ENCODE measurements at regions not wholly inside any gene's neighbourhood (a gene's known extent, or its start where the extent isn't known, plus 50 kb on each side); places are given as distances from the start of the nearest gene placed in this dataset.
"Not testable (repeated sequence)": the region's sequence is repeated elsewhere in the genome, so short reads cannot be mapped to it uniquely, and the experiment has no call there.

GRCh38 chr7:55698607-55699449, 126.5 kb upstream of the VOPP1 start:
- H3K36me3 ChIP-seq (ENCODE audit: insufficient read depth, low read length); H3K9ac ChIP-seq (ENCODE audit: low read depth, low read length); H3K27me3 ChIP-seq (ENCODE audit: insufficient read depth, low read length); H3K27ac ChIP-seq (ENCODE audit: low read depth, low read length); H3K4me1 ChIP-seq (ENCODE audit: insufficient read depth, low read length); H3K4me3 ChIP-seq (ENCODE audit: low read length); H3K9me3 ChIP-seq (ENCODE audit: insufficient read depth, low read depth, low read length): not testable (repeated sequence)
- 98% methylated on average over 8 of the region's 14 CpGs for whole genome bisulfite sequencing

GRCh38 chr7:55695893-55696701, 123.8 kb upstream of the VOPP1 start:
- not testable (repeated sequence) for H3K9me3 ChIP-seq (ENCODE audit: insufficient read depth, low read depth, low read length); H3K4me1 ChIP-seq (ENCODE audit: insufficient read depth, low read length); H3K27me3 ChIP-seq (ENCODE audit: insufficient read depth, low read length); H3K4me3 ChIP-seq (ENCODE audit: low read length); H3K9ac ChIP-seq (ENCODE audit: low read depth, low read length); H3K27ac ChIP-seq (ENCODE audit: low read depth, low read length); H3K36me3 ChIP-seq (ENCODE audit: insufficient read depth, low read length)
- 93% methylated on average over 5 of the region's 6 CpGs for WGBS

GRCh38 chr7:55694484-55694883, 122.2 kb upstream of the VOPP1 start:
- not testable (repeated sequence) for H3K9ac ChIP-seq (ENCODE audit: low read depth, low read length); H3K4me3 ChIP-seq (ENCODE audit: low read length); H3K27ac ChIP-seq (ENCODE audit: low read depth, low read length); H3K9me3 ChIP-seq (ENCODE audit: insufficient read depth, low read depth, low read length); H3K4me1 ChIP-seq (ENCODE audit: insufficient read depth, low read length); H3K27me3 ChIP-seq (ENCODE audit: insufficient read depth, low read length); H3K36me3 ChIP-seq (ENCODE audit: insufficient read depth, low read length)
- WGBS, result 91% methylated on average over 5 of the region's 5 CpGs

GRCh38 chr7:55688684-55689681, 116.7 kb upstream of the VOPP1 start:
- not testable (repeated sequence) for H3K4me3 ChIP-seq (ENCODE audit: low read length); H3K27ac ChIP-seq (ENCODE audit: low read depth, low read length); H3K27me3 ChIP-seq (ENCODE audit: insufficient read depth, low read length); H3K9me3 ChIP-seq (ENCODE audit: insufficient read depth, low read depth, low read length); H3K36me3 ChIP-seq (ENCODE audit: insufficient read depth, low read length); H3K4me1 ChIP-seq (ENCODE audit: insufficient read depth, low read length); H3K9ac ChIP-seq (ENCODE audit: low read depth, low read length)
- 56% methylated on average over 15 of the region's 17 CpGs for WGBS

- not testable (repeated sequence) for H3K9ac ChIP-seq (ENCODE audit: low read depth, low read length); H3K9me3 ChIP-seq (ENCODE audit: insufficient read depth, low read depth, low read length); H3K4me1 ChIP-seq (ENCODE audit: insufficient read depth, low read length); H3K4me3 ChIP-seq (ENCODE audit: low read length); H3K27me3 ChIP-seq (ENCODE audit: insufficient read depth, low read length); H3K36me3 ChIP-seq (ENCODE audit: insufficient read depth, low read length); H3K27ac ChIP-seq (ENCODE audit: low read depth, low read length)
- 89% methylated on average over 3 of the region's 3 CpGs for WGBS
Measured at GRCh38 chr7:55688261-55688660, 116.0 kb upstream of the VOPP1 start.

GRCh38 chr7:55687252-55687651, 115.0 kb upstream of the VOPP1 start:
- not testable (repeated sequence) for H3K4me3 ChIP-seq (ENCODE audit: low read length); H3K36me3 ChIP-seq (ENCODE audit: insufficient read depth, low read length); H3K27ac ChIP-seq (ENCODE audit: low read depth, low read length); H3K27me3 ChIP-seq (ENCODE audit: insufficient read depth, low read length); H3K9me3 ChIP-seq (ENCODE audit: insufficient read depth, low read depth, low read length); H3K9ac ChIP-seq (ENCODE audit: low read depth, low read length); H3K4me1 ChIP-seq (ENCODE audit: insufficient read depth, low read length)
- 100% methylated on average over 2 of the region's 5 CpGs for WGBS

- not testable (repeated sequence) for H3K27me3 ChIP-seq (ENCODE audit: insufficient read depth, low read length); H3K36me3 ChIP-seq (ENCODE audit: insufficient read depth, low read length); H3K27ac ChIP-seq (ENCODE audit: low read depth, low read length); H3K4me1 ChIP-seq (ENCODE audit: insufficient read depth, low read length); H3K4me3 ChIP-seq (ENCODE audit: low read length); H3K9ac ChIP-seq (ENCODE audit: low read depth, low read length); H3K9me3 ChIP-seq (ENCODE audit: insufficient read depth, low read depth, low read length)
- 96% methylated on average over 6 of the region's 7 CpGs for WGBS
Measured at GRCh38 chr7:55686771-55687170, 114.5 kb upstream of the VOPP1 start.

GRCh38 chr7:55683501-55683900, 111.2 kb upstream of the VOPP1 start:
- H3K36me3 ChIP-seq (ENCODE audit: insufficient read depth, low read length); H3K4me3 ChIP-seq (ENCODE audit: low read length); H3K27ac ChIP-seq (ENCODE audit: low read depth, low read length); H3K27me3 ChIP-seq (ENCODE audit: insufficient read depth, low read length); H3K4me1 ChIP-seq (ENCODE audit: insufficient read depth, low read length); H3K9me3 ChIP-seq (ENCODE audit: insufficient read depth, low read depth, low read length); H3K9ac ChIP-seq (ENCODE audit: low read depth, low read length): not testable (repeated sequence)
- 85% methylated on average over 9 of the region's 9 CpGs for WGBS

GRCh38 chr7:55675589-55675988, 103.3 kb upstream of the VOPP1 start:
- not testable (repeated sequence) for H3K36me3 ChIP-seq (ENCODE audit: insufficient read depth, low read length); H3K9me3 ChIP-seq (ENCODE audit: insufficient read depth, low read depth, low read length); H3K4me1 ChIP-seq (ENCODE audit: insufficient read depth, low read length); H3K27ac ChIP-seq (ENCODE audit: low read depth, low read length); H3K9ac ChIP-seq (ENCODE audit: low read depth, low read length); H3K4me3 ChIP-seq (ENCODE audit: low read length); H3K27me3 ChIP-seq (ENCODE audit: insufficient read depth, low read length)
- 86% methylated on average over 1 of the region's 1 CpG for WGBS

- H3K27ac ChIP-seq (ENCODE audit: low read depth, low read length); H3K9ac ChIP-seq (ENCODE audit: low read depth, low read length); H3K36me3 ChIP-seq (ENCODE audit: insufficient read depth, low read length); H3K27me3 ChIP-seq (ENCODE audit: insufficient read depth, low read length); H3K4me1 ChIP-seq (ENCODE audit: insufficient read depth, low read length); H3K4me3 ChIP-seq (ENCODE audit: low read length); H3K9me3 ChIP-seq (ENCODE audit: insufficient read depth, low read depth, low read length): not testable (repeated sequence)
Measured at GRCh38 chr7:55673525-55673924, 101.2 kb upstream of the VOPP1 start.

- not testable (repeated sequence) for H3K36me3 ChIP-seq (ENCODE audit: insufficient read depth, low read length); H3K9ac ChIP-seq (ENCODE audit: low read depth, low read length); H3K27ac ChIP-seq (ENCODE audit: low read depth, low read length); H3K4me3 ChIP-seq (ENCODE audit: low read length); H3K27me3 ChIP-seq (ENCODE audit: insufficient read depth, low read length); H3K9me3 ChIP-seq (ENCODE audit: insufficient read depth, low read depth, low read length); H3K4me1 ChIP-seq (ENCODE audit: insufficient read depth, low read length)
- WGBS, result no CpG with 5 or more reads among the region's 1 CpG
Measured at GRCh38 chr7:55672084-55672483, 99.8 kb upstream of the VOPP1 start.

Measured in HUES64 (cell line).